Mucosa of rectum (tissue), 2 donors: ENCODE measurements at regions not wholly inside any gene's neighbourhood (a gene's known extent, or its start where the extent isn't known, plus 50 kb on each side); places are given as distances from the start of the nearest gene placed in this dataset.

Experiments
- H3K27ac ChIP-seq, 2 donors: one replicate each; pipeline ENCODE4 v1.7.0; 2013; ENCODE audit warnings: inconsistent platforms in 2 of 2, low read depth in 2 of 2, low read length in 2 of 2
- H3K27me3 ChIP-seq, 2 donors: one replicate each; pipeline ENCODE4 v1.7.0; 2013; ENCODE audit warnings: low read length in 2 of 2; ENCODE audit not compliant: control insufficient read depth in 2 of 2, insufficient read depth in 2 of 2
- H3K36me3 ChIP-seq, 2 donors: one replicate each; pipeline ENCODE4 v1.7.0; 2013; ENCODE audit warnings: low read length in 2 of 2; ENCODE audit not compliant: control insufficient read depth in 2 of 2, insufficient read depth in 2 of 2
- H3K4me1 ChIP-seq, 2 donors: one replicate each; pipeline ENCODE4 v1.7.0; 2013; ENCODE audit warnings: low read length in 2 of 2, mild to moderate bottlenecking in 1 of 2; ENCODE audit not compliant: control insufficient read depth in 2 of 2, insufficient read depth in 2 of 2
- H3K4me3 ChIP-seq, 2 donors: one replicate each; pipeline ENCODE4 v1.7.0; 2013; ENCODE audit warnings: low read length in 2 of 2
- H3K9ac ChIP-seq, 2 donors: one replicate each; pipeline ENCODE4 v1.7.0; 2013; ENCODE audit warnings: low read length in 2 of 2, low read depth in 1 of 2, mild to moderate bottlenecking in 1 of 2
- H3K9me3 ChIP-seq, 2 donors: one replicate each; pipeline ENCODE4 v1.7.0; 2013; ENCODE audit warnings: low read length in 2 of 2; ENCODE audit not compliant: control insufficient read depth in 2 of 2
- donor health status: healthy.
- donor health status: Normal muscosa, but diverticular disease.

- no peaks in the 10 kb centered on the region for H3K36me3 ChIP-seq
- no peaks in the 10 kb centered on the region for H3K9me3 ChIP-seq
- H3K27me3 ChIP-seq = no peaks in the 10 kb centered on the region
- H3K9ac ChIP-seq = no peak overlapping the region
- H3K4me3 ChIP-seq = no peak overlapping the region
- no peaks in the 10 kb centered on the region for H3K4me1 ChIP-seq
- H3K27ac ChIP-seq = peak overlapping the region in 1 of 2 donors; percentile 2
Observed at GRCh38 chr2:217065695-217066405, 206.0 kb upstream of the TNP1 start.

GRCh38 chr2:217065012-217065290 is 205.1 kb upstream of the TNP1 start:
- H3K27me3 ChIP-seq = no peaks in the 10 kb centered on the region
- H3K36me3 ChIP-seq = no peaks in the 10 kb centered on the region
- no peak overlapping the region for H3K4me3 ChIP-seq
- no peaks in the 10 kb centered on the region for H3K9me3 ChIP-seq
- no peak overlapping the region for H3K9ac ChIP-seq
- no peaks in the 10 kb centered on the region for H3K4me1 ChIP-seq
- H3K27ac ChIP-seq = no peak overlapping the region

- no peak overlapping the region for H3K27ac ChIP-seq
- H3K4me1 ChIP-seq = no peaks in the 10 kb centered on the region
- H3K4me3 ChIP-seq = no peak overlapping the region
- H3K9ac ChIP-seq = no peak overlapping the region
- H3K9me3 ChIP-seq = no peaks in the 10 kb centered on the region
- no peaks in the 10 kb centered on the region for H3K36me3 ChIP-seq
- H3K27me3 ChIP-seq = no peaks in the 10 kb centered on the region
Observed at GRCh38 chr2:217064234-217065011, 204.6 kb upstream of the TNP1 start.

- no peak overlapping the region for H3K4me3 ChIP-seq
- H3K9me3 ChIP-seq = no peaks in the 10 kb centered on the region
- no peaks in the 10 kb centered on the region for H3K4me1 ChIP-seq
- no peaks in the 10 kb centered on the region for H3K27me3 ChIP-seq
- H3K27ac ChIP-seq = no peak overlapping the region
- H3K36me3 ChIP-seq = no peaks in the 10 kb centered on the region
- H3K9ac ChIP-seq = no peak overlapping the region
Observed at GRCh38 chr2:217063238-217063755, 203.4 kb upstream of the TNP1 start.

- H3K4me1 ChIP-seq = no peaks in the 10 kb centered on the region
- no peaks in the 10 kb centered on the region for H3K36me3 ChIP-seq
- no peak overlapping the region for H3K9ac ChIP-seq
- H3K27me3 ChIP-seq = no peaks in the 10 kb centered on the region
- H3K9me3 ChIP-seq = no peaks in the 10 kb centered on the region
- no peak overlapping the region for H3K27ac ChIP-seq
- no peak overlapping the region for H3K4me3 ChIP-seq
Observed at GRCh38 chr2:217062768-217063167, 202.9 kb upstream of the TNP1 start.

GRCh38 chr2:217061916-217062505 is 202.1 kb upstream of the TNP1 start:
- H3K4me1 ChIP-seq = no peaks in the 10 kb centered on the region
- H3K36me3 ChIP-seq = no peaks in the 10 kb centered on the region
- no peak overlapping the region for H3K4me3 ChIP-seq
- no peak overlapping the region for H3K9ac ChIP-seq
- H3K9me3 ChIP-seq = no peaks in the 10 kb centered on the region
- no peaks in the 10 kb centered on the region for H3K27me3 ChIP-seq
- no peak overlapping the region for H3K27ac ChIP-seq

GRCh38 chr2:217060951-217061547 is 201.2 kb upstream of the TNP1 start:
- Histone ChIP-seq H3K27me3 (no peaks in the 10 kb centered on the region), H3K36me3 (no peaks in the 10 kb centered on the region), H3K4me3 (no peak overlapping the region), H3K9ac (no peak overlapping the region), H3K4me1 (no peaks in the 10 kb centered on the region), H3K27ac (no peak overlapping the region), H3K9me3 (no peaks in the 10 kb centered on the region)

- Histone ChIP-seq H3K27me3 (no peaks in the 10 kb centered on the region), H3K4me1 (no peaks in the 10 kb centered on the region), H3K9ac (no peak overlapping the region), H3K36me3 (no peaks in the 10 kb centered on the region), H3K4me3 (no peak overlapping the region), H3K9me3 (no peaks in the 10 kb centered on the region), H3K27ac (no peak overlapping the region)
Observed at GRCh38 chr2:217060516-217060915, 200.7 kb upstream of the TNP1 start.

GRCh38 chr2:217058791-217059755 is 199.2 kb upstream of the TNP1 start:
- H3K27me3 ChIP-seq = no peaks in the 10 kb centered on the region
- H3K9ac ChIP-seq = no peak overlapping the region
- H3K36me3 ChIP-seq = no peaks in the 10 kb centered on the region
- no peak overlapping the region for H3K27ac ChIP-seq
- H3K9me3 ChIP-seq = no peaks in the 10 kb centered on the region
- H3K4me3 ChIP-seq = no peak overlapping the region
- H3K4me1 ChIP-seq = no peaks in the 10 kb centered on the region
